ENCODE measurements at regions not wholly inside any gene's neighbourhood (a gene's known extent, or its start where the extent isn't known, plus 50 kb on each side); places are given as distances from the start of the nearest gene placed in this dataset.

DNA sequence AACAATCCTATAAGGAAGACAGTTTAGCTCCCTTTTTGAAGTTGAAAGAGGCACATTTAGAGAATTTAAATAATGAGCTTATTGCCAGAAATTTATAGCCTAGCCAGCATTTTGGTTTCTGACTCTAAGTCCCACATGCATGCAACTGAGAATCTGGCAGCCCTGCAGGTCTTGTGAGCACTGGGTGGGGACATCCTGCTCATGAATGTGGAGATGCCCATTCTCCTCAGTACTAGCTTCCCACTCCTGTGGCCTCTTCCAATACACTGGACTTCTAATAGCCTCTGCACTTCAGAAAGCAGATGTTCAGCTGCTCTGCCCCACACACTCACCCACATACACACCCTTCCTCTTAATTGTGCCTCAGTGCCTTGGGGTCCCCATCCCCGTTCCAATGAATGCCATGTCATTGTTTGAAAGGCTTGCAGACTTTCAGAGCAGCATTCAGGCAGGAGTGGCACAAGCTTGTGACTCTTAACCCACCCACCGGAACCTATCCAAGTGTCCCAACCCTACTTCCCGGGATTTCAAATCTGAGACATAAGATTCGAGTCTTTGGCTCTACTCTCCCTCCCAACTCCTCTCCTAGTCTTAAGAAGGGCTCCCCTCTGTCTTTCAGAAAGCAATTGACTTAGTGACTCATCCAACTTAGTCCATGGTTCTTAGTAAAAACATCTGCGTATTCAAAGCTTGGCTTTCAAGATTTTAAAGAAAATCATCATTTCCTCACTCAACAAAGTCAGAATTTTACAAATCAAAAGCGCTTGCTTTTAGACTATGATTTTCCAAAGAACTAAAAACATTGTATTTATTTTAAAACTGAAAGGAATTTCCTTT, 80.0 kb upstream of the FREM2 start:
- Mint-ChIP-seq H3K36me3 (ENCODE audit: low read depth) (no peaks in the 10 kb centered on the region), H3K4me3 (no peak overlapping the region), H3K4me1 (no peaks in the 10 kb centered on the region), H3K27me3 (peaks cover 8% of the 10 kb centered on the region), H3K27ac (no peak overlapping the region), H3K9me3 (no peaks in the 10 kb centered on the region)
- no peak for ATAC-seq (replicated peaks)

DNA sequence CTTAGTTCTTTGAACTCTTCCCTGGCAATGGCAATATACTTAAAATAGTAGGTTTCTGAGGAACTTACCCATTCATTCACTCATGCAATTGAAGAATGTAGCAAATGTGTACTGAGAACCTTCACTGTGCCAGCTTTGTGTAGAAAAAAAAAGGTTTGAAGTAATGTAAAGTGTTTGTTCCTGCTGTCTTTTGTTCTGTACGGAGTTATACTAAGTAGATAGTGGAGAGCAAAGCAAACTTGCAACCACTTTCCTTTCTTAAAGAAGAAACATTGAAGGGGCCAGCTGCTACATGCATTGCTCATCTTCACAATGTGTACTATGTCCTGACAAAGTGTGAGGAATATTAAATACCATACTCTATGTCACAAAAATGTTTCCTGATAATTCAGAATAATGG, 68.9 kb upstream of the FREM2 start:
- H3K27ac Mint-ChIP-seq, result no peak overlapping the region
- H3K36me3 Mint-ChIP-seq (ENCODE audit: low read depth), result no peaks in the 10 kb centered on the region
- H3K9me3 Mint-ChIP-seq, result no peaks in the 10 kb centered on the region
- H3K4me3 Mint-ChIP-seq, result no peak overlapping the region
- no peaks in the 10 kb centered on the region for H3K27me3 Mint-ChIP-seq
- no peaks in the 10 kb centered on the region for H3K4me1 Mint-ChIP-seq
- no peak for ATAC-seq (replicated peaks)

DNA sequence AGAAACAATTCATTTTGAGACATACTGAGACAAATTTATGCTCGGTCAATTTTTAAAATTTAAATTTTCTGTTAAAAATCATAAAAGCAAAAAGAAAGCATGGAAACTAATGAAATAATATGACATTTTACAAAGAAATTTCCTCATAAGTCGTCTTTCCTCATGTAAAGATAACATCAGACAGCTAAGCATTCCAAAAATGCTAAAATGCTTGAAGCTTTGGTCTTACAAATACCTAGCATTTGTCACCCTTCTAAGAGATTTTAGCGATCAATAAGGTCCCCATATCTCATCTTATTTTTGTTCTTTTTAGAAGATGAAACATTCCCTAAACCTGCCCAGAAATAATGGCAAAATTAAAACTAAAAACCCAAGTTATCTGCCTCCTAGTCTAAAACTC, 68.5 kb upstream of the FREM2 start:
- Mint-ChIP-seq H3K9me3 (no peaks in the 10 kb centered on the region), H3K4me1 (no peaks in the 10 kb centered on the region), H3K4me3 (no peak overlapping the region), H3K27ac (no peak overlapping the region), H3K27me3 (no peaks in the 10 kb centered on the region), H3K36me3 (ENCODE audit: low read depth) (no peaks in the 10 kb centered on the region)
- no peak for ATAC-seq (replicated peaks)

DNA sequence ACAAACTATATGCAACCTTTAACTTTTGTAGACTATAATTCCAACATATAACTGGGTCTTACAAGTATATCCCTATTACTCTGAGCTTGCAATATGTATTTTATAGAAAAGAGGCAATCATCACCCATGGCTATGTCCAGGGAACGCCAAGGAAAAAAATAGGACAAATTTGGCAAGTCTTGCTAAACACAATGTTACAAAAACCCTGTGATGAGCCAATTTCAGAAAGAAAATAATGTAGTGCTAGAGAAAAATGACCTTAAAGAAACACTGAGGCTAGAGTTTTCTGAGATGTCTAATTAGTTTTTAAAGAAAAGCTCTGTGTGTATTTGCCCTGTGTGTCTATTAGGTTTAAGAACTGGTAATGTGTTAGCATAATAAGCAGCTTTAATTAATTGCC, 68.0 kb upstream of the FREM2 start:
- ATAC-seq (replicated peaks), result no peak
- Mint-ChIP-seq H3K36me3 (ENCODE audit: low read depth) (no peaks in the 10 kb centered on the region), H3K27ac (no peak overlapping the region), H3K27me3 (no peaks in the 10 kb centered on the region), H3K4me3 (no peak overlapping the region), H3K4me1 (no peaks in the 10 kb centered on the region), H3K9me3 (no peaks in the 10 kb centered on the region)

DNA sequence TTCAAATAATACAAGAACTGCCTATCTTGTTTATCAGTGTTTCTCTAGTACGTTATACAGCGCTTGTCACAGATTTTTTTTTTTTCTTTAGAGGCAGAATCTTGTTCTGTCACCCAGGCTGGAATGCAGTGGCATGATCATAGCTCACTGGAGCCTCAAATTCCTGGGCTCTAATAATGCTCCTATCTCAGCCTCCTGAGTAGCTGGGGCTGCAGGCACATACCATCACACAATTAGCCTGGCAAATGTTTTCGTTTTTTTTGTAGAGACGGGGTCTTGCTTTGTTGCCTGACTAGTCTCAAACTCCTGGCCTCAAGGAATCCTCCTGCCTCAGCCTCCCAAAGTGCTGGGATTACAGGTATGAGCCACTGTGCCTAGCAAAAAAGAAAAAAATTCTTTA, 66.0 kb upstream of the FREM2 start:
- Mint-ChIP-seq H3K27me3 (peaks cover 3% of the 10 kb centered on the region), H3K27ac (no peak overlapping the region), H3K4me1 (no peaks in the 10 kb centered on the region), H3K9me3 (peaks cover 3% of the 10 kb centered on the region), H3K36me3 (ENCODE audit: low read depth) (no peaks in the 10 kb centered on the region), H3K4me3 (no peak overlapping the region)
- ATAC-seq (replicated peaks), result no peak

DNA sequence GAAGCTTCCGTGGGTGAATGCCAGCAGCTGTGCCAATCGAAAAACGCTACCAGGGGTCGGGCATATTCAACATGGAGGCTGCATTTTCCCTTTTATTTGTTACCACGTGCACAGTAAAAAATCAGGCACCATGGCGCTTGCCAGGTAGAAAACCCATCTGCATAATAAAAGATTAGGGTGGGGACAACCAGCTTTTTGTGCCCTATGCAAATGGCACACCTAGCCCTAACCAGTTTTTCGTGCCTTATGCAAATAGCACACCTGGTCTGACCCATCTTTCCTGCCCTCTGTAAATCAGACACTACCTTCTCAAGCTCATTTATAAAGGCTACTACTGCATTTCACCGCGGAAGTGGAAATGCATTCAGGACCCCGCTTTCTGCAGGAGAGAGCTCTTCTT, 62.1 kb upstream of the FREM2 start:
- Mint-ChIP-seq H3K27me3 (peaks cover 3% of the 10 kb centered on the region), H3K4me1 (no peaks in the 10 kb centered on the region), H3K9me3 (peaks cover 3% of the 10 kb centered on the region), H3K27ac (no peak overlapping the region), H3K4me3 (no peak overlapping the region), H3K36me3 (ENCODE audit: low read depth) (no peaks in the 10 kb centered on the region)
- no peak for ATAC-seq (replicated peaks)

DNA sequence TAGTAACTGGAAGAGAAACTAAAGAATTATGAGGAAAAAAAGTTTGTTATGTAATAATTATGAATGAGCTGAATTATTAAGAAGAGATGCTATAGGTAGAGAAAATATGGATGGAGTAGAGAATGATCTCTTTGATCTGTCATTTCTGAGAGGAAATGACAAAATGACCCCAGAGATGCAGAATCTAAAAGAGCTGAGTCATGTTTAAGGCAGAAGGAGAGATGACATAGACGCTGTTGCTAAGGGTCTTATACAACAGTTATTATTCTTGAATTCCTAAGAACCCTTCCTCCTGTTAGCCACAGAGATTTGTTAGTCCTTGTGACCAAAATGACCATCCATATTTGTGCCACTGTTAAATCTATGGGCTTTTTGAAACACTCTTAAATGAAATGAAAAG, 58.3 kb upstream of the FREM2 start:
- Mint-ChIP-seq H3K27me3 (peaks cover 3% of the 10 kb centered on the region), H3K36me3 (ENCODE audit: low read depth) (no peaks in the 10 kb centered on the region), H3K4me3 (no peak overlapping the region), H3K4me1 (no peaks in the 10 kb centered on the region), H3K9me3 (peaks cover 3% of the 10 kb centered on the region), H3K27ac (no peak overlapping the region)
- ATAC-seq (replicated peaks), result no peak

DNA sequence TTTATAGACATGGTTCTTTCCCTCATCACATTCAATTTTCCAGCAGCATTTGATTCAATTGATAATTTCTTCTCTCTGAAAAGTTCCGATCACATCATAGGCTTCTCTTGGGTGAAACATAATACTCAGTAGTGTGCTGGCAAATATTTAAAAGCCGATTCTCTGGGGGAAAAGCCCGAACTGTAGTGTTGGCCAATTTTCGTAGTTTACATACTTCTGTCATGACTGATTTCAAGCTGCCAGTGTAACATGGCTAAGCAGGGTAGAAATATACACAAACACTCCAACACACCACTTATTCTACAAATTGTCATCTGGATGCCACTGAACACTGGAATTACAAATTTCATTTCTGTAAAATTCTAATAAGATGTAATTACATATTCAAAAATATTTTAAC, 56.1 kb upstream of the FREM2 start:
- H3K4me3 Mint-ChIP-seq, result no peak overlapping the region
- H3K36me3 Mint-ChIP-seq (ENCODE audit: low read depth), result no peaks in the 10 kb centered on the region
- H3K27ac Mint-ChIP-seq, result no peak overlapping the region
- no peak for ATAC-seq (replicated peaks)
- no peaks in the 10 kb centered on the region for H3K9me3 Mint-ChIP-seq
- H3K4me1 Mint-ChIP-seq, result no peaks in the 10 kb centered on the region
- H3K27me3 Mint-ChIP-seq, result peaks cover 3% of the 10 kb centered on the region

DNA sequence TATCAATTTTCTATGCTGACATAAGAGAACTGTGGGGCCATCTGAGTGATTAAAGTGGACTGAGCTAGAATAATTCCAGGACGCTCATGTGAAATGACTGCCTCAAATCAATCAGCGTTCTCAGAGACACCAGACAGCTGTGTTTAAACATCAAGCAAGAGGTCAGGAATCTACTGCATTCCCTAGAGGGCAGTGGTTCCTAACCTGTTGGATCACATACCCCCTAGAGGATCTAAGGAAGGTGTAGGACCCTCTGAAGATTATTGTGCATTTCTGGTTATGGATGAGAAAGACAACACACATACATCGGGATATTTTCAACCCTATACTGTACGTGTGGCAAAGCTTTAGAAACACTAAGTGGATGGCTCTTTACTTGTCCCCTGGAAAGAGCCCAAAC, 51.8 kb upstream of the FREM2 start:
- no peak overlapping the region for H3K27ac Mint-ChIP-seq
- no peaks in the 10 kb centered on the region for H3K4me1 Mint-ChIP-seq
- no peak overlapping the region for H3K4me3 Mint-ChIP-seq
- ATAC-seq (replicated peaks), result no peak
- H3K27me3 Mint-ChIP-seq, result peaks cover 11% of the 10 kb centered on the region
- H3K9me3 Mint-ChIP-seq, result no peaks in the 10 kb centered on the region
- H3K36me3 Mint-ChIP-seq (ENCODE audit: low read depth), result no peaks in the 10 kb centered on the region

DNA sequence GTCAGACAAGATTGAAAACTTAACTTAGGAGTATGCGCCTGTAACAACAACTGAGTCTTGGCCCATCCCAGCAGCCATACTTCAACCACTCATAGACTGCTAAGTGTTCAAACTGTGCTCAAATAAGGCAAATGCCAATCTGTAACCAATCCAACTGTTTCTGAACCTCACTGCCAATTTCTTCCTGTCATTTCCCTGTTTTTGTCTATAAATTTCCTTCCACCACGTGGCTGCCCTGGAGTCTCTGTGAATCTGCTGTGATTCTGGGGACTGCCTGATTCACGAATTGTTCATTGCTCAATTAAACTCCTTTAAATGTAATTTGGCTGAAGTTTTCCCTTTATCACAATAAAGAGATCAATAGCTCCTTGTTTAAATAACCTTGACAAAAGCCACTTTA, 50.8 kb upstream of the FREM2 start:
- ATAC-seq (replicated peaks), result no peak
- H3K4me1 Mint-ChIP-seq, result no peaks in the 10 kb centered on the region
- peaks cover 11% of the 10 kb centered on the region for H3K27me3 Mint-ChIP-seq

DNA sequence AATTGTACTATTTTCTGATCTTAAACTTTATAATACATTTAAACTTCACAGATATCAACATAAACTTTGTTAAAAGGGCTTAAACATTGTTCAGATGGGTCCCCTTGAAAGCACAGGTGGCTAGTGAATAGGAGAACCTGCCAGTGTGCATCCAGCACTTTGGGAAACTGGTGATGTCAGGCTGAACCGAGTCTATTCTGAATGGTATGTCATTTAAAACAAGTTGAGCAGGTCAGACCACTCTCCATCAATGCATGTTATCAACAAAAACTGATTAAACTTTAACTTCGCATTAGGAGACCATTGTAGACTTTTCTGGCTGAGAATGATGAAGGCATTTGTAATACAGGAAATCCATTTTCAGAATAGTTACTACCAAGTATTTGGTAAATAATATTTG, 50.1 kb upstream of the FREM2 start:
- H3K27ac Mint-ChIP-seq, result no peak overlapping the region
- no peaks in the 10 kb centered on the region for H3K36me3 Mint-ChIP-seq (ENCODE audit: low read depth)
- no peaks in the 10 kb centered on the region for H3K4me1 Mint-ChIP-seq
- no peak overlapping the region for H3K4me3 Mint-ChIP-seq
- no peaks in the 10 kb centered on the region for H3K9me3 Mint-ChIP-seq
- H3K27me3 Mint-ChIP-seq, result peaks cover 11% of the 10 kb centered on the region
- ATAC-seq (replicated peaks), result no peak

More for the DNA sequence above, 50.8 kb upstream of the FREM2 start:
- Mint-ChIP-seq H3K9me3 (no peaks in the 10 kb centered on the region), H3K36me3 (ENCODE audit: low read depth) (no peaks in the 10 kb centered on the region), H3K4me3 (no peak overlapping the region), H3K27ac (no peak overlapping the region)
